GM12873 (cell line): ENCODE measurements at regions not wholly inside any gene's neighbourhood (a gene's known extent, or its start where the extent isn't known, plus 50 kb on each side); places are given as distances from the start of the nearest gene placed in this dataset.

Experiments
- CTCF ChIP-seq: IDR thresholded peaks from 2 replicates; pipeline ENCODE4 v1.5.1; 2012; ENCODE audit warnings: low read depth, mild to moderate bottlenecking, moderate library complexity, low read length, control low read depth; ENCODE audit not compliant: insufficient read depth; ENCODE audit errors: missing control alignments

GRCh38 chr2:122764014-122764413 lies 1008.6 kb downstream of the TSN start:
- TF ChIP-seq CTCF, result no peak

GRCh38 chr2:122780251-122780650 lies 1024.8 kb downstream of the TSN start:
- no peak for TF ChIP-seq CTCF

GRCh38 chr2:122794100-122794499 lies 1038.6 kb downstream of the TSN start:
- TF ChIP-seq CTCF, result no peak

GRCh38 chr2:122795763-122796162 lies 1040.3 kb downstream of the TSN start:
- no peak for TF ChIP-seq CTCF

GRCh38 chr2:122799391-122799790 lies 1043.9 kb downstream of the TSN start:
- TF ChIP-seq CTCF, result no peak

- no peak for TF ChIP-seq CTCF
Observed at GRCh38 chr2:122800781-122801180, 1045.3 kb downstream of the TSN start.

- TF ChIP-seq CTCF, result no peak
Observed at GRCh38 chr2:122804494-122804893, 1049.0 kb downstream of the TSN start.
